AG08396 (cell line): ENCODE measurements at regions not wholly inside any gene's neighbourhood (a gene's known extent, or its start where the extent isn't known, plus 50 kb on each side); places are given as distances from the start of the nearest gene placed in this dataset.

Source experiments
- DNase-seq: peaks from one replicate; pipeline ENCODE4 v3.0.0; 2012; ENCODE audit warnings: low spot score, mixed read lengths

DNA sequence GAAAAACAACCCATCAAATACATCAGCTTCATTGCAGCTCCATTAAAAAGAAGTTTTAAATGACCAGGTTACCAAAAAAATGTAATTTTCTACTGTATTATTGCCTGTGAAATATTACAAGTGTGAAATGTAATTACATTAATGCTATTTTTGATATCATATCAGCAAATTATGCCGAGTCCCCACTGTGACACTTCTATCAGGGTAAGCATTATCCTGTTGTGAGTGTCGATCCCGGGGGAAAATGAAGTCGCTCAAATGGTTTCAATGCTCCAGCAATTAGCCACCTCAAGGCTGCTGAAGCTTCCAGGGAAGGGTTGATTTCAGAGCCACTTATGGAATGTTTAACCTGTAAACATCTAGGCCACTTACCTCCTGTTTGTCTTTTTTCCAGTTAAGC is 70.4 kb downstream of the RCN1 start:
- DNase-seq: no peak

DNA sequence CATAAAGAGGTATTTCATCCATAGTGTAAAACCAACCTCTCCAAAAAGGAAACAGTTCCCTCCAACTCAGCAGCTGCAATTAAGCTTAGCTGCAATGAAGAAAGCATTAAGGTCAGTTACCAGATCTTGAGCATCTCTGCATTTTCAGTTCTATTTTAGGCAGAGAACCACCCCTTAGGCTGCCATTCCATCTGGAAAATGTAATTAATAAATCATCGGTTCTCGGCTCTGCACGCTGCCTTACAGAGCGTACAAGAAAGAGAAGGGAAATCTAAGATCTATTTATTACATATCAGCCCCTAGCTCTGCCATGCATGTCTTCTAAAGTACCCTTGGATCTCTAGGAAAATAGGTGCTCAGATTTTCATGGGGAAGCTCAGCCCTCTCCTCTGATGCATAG is 71.5 kb downstream of the RCN1 start:
- no peak for DNase-seq

DNA sequence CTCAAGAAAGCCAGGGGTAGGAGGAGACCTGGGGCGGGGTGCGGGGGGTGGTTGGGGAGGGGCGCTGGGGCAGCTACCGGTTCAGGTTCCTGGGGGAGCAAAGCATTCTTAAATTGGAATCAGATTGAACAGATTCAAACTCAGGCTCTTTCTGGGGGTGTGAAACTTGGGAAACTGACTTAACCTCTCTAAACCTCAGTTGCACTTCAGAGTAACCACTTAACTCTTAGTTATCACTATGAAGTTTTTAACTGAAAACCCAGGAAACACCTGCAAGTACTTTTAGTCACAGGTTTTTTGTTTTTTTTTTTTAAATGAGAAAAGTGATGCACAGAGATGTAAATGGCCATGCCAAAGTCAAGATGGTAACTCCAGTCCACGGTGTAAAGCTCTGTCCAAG is 72.0 kb downstream of the RCN1 start:
- no peak for DNase-seq

DNA sequence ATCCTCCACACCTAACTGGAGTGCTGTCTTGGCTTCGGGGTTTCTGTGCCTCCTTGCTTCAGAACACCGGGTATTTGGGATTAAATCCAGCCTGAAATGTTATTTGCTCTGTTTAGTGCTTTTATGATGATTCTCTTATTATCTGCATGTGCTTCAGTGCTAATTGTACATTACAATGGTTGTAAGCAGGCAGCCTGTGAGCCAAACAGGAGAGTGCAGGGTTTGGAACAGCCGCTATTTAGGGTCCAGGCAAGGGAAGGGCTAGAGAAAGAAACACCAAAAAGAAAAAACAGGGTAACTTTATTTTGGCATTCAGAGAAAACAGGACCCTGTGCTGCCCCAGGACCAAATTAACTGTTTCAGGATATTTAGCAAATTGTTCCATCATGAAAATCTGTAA is 72.7 kb downstream of the RCN1 start:
- no peak for DNase-seq

DNA sequence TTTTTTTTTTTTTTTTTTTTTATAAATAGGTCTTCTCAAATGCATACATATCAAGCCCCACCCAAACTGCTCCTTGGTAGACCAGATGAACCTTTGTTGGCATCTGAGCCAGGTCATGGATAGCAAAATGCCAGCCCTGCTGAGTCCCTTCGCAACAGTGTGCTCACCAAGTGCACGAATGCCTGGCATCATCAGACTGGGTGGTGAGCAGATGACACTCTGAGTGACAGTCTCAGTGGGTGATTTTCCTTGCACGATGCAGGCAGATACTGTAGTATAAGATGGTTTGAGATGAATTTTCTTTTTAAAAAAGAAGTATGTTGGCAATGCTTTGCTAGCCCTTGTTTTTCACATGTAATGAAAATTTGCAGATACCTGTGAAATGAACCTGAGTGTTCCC is 74.0 kb downstream of the RCN1 start:
- no peak for DNase-seq

DNA sequence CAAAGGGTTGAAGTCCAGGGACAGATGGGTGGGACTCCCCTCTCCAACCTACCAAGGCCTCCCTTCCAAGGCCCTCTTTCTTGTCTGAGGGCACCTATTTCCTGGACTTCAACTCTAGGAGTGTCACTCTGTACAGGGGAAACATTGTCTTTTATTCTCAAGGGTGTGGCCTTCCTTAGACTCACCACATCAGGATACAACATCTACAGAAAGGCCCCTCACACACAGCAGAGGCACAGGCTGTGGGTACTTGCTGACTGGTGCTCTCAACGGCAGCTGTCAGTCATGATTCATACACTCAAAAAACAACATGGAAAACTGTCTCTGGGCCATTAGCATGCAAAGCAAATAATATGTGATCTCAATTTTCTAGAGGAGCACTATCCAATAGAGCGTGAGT is 78.0 kb downstream of the RCN1 start:
- DNase-seq: no peak

DNA sequence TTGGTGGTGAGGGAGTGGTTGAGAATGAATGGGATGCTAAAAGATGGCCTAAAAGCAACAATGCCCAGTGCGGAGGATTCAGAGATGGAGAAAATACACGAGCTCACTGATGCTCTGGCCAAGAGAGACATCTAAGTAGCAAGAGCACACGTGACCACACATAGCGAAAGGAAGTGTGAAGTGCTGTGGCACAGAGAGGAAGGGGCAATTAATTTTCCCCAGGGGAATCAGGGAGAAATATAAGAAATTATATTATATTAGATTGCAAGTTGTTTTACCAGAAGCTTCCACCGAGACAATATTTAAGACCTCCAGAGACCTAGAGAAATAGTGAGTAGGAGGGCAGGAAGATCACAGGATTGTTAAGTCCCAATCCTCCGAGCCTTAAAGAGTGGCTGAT is 80.6 kb downstream of the RCN1 start:
- DNase-seq: no peak

DNA sequence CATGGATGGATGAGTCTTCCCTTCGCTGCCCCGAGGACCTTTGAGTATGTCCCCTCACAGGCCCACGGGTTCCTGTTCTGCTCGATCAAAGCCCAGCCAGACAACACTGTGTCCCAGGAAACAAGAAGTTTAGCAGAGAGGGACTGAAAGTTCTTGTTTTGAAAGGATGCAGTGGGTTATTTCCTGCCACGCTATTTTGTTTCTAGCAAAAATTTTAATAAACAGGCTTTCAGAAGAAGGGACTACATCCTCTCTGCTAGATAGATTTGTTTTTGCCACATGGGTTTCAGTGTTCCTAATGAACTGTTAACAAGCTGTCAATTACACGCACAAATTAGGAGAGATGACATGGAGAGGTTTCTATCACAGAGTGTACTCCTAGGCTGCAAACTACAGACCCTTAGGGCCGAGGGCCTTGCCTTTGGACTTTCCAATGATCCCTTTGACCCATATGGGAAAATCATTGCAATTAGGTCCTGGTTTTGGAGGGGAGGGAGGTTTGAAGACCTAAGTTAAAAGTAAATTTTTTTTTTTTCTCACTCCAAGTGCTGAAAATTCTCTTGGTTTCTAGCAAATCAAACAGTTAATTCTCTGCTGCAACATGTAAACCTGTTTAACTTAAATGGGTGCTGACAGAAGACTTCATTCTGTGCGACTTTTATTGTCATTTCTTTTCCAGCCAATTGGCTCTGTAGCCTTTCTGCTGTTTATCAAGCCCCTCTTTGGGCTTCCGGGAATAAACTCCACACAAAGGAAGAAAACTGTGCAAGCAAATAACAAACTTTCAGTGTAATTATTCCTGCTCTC is 81.4 kb downstream of the RCN1 start:
- no peak for DNase-seq

DNA sequence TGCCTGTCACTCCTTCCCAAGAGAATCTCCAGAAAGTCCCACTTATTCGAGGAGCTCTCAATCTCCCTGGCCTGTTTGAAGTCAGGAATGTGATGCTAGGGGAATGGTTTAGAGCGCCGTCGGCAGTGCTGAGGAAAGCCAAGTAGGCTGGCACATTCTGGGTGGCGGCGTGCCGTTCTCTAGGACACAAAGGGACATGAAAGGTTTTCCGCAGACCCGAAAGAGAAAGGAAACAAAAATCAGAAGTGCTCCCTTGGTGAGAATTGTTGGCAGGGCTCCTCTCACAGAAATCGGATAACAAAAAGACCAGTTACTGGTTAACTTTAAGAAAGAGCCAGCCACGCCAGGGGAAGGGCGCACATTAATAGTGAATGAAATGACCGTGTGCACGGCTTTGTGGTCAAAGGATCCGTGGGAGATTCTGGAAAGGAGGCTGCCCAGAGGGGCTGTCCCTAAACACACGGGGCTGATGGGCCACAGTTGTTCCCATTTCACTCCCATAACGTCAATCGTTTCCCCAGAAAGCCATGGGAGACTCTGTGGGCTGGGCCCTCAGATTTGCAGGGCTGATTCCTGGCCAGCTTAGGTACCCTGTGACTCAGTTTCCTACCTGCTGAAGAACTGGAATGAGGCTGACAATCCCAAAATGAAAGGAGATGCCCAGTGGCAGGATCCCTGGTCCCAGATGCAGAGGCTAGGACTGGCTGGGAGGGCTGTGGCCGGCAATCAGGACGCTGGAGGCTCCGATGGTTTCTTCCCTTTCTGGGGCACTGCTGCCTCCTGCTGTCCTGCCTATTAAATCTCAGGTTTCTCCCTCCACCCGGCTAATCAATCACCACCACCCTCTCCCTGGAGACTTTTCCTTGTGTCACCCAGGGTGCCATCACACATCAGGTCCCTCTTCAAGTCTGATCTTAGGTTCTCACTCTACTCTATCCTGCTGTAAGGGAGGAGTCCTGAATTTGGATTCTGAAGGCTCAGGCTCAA is 82.3 kb downstream of the RCN1 start:
- peak; percentile 80 for DNase-seq

DNA sequence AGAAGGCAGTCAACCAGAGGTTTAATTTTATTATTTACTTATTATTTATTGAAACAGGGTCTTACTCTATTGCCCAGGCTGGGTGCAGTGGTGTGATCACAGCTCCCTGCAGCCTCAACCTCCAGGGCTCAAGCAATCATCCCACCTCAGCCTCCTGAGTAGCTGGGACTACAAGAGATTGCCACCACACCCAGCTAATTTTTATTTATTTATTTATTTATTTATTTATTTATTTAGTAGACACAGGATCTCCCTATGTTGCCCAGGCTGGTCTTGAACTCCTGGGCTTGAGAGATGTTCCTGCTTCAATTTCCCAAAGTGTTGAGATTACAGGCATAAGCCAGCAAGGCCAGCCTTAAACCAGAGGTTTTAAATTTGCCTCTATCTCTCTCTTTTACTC is 83.1 kb downstream of the RCN1 start:
- DNase-seq: no peak

DNA sequence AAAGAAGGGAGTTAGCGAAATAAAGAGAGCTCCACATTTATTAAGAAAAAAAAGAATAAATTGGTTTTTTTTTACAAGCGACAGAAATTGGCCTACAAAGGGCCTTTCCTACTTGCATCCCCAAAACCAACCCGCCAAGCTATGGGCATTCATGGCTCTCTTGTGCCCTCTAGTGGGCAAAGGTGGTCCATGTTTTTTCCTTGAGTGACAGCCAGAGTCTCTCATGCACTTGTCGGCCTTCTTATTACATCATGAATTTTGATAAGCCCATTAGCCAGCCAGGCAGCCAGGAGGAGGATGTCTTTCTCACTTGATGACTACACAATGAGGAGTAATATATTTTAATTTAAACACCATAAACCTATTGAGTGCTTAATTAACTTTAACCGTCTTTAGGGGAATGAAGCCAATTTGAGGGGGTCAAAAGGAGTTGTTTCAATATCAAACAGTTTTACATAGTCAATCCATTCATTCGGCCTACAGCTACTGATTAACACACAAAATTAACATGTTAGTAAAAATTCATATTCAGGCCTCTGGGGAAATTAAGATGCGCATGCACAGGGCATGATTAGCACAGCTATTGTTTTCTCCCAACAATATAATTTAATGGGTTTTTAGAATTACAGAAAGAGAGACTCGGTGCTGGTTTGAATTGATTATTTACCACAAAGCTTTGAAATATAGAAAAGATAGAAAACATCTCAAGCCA is 85.5 kb downstream of the RCN1 start:
- DNase-seq: peak; percentile 74

DNA sequence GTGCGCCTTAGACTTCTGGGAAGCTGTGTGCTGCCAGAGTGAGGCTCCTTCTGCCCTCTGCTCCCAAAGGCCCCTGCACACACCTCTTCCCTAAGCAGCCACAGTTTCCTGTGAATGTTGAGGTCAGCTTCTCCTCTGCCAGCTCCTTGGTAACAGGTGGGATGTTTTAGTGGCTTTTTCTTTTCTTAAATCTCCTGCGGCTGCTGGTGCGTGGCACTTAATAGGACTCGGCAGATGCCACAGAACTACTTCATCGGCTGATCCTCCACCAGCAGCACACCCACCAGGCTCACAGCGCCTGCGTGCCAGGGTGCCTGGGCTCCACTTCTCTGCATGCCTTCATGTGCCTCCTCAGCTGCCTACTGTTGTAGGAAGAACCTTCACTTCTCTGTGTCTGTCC is 87.8 kb downstream of the RCN1 start:
- DNase-seq: no peak

DNA sequence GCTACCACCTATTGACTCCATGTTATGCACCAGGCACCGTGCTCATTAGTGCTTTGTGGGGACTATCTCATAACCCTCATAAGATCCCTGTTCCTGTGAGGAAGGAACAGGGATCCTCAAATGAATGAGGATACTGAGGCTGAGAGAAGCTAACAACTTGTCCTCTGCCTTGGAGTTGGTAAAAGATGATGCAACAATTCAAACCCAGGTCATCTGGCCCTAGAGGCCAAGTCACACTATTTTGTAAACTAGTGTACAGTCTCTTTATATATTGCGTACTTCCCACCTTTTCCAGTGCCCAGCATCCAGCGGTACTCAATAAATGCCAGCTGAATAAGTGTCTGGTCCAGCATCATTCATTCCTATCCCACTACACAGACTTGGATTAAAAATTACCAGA is 92.6 kb downstream of the RCN1 start:
- DNase-seq: no peak

DNA sequence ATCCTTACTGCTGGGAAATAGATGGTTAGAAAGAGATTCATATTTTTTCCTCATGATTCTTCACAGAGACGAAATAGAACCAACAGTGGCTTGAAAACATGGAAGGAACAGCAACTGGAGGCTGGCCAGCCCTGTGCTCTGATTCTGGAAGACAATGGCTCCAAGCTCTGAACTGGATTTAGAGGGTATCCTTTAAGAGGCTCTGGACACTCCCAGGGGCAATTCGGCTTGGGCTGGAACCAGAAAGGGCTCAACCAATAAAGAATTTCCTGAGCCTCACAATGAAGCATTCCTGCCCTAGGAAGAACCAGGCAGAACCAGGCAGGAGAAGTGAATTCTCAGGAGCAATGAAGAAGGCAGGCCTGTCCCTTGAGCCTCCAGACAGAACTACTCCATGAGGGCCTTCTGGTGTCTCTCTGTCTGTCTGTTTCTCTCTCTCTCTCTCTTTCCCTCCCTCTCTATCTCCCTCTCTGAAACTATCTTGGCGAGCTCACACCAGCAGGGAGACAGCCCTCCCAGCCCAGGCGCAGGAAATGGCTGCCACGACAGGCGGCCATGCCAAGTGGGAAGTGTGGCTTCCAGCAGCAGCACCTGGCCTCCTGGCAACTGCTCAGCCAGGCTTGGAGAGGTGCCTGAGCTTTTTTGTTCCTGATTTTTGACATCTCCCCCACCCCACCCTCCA is 93.3 kb downstream of the RCN1 start:
- DNase-seq: no peak

DNA sequence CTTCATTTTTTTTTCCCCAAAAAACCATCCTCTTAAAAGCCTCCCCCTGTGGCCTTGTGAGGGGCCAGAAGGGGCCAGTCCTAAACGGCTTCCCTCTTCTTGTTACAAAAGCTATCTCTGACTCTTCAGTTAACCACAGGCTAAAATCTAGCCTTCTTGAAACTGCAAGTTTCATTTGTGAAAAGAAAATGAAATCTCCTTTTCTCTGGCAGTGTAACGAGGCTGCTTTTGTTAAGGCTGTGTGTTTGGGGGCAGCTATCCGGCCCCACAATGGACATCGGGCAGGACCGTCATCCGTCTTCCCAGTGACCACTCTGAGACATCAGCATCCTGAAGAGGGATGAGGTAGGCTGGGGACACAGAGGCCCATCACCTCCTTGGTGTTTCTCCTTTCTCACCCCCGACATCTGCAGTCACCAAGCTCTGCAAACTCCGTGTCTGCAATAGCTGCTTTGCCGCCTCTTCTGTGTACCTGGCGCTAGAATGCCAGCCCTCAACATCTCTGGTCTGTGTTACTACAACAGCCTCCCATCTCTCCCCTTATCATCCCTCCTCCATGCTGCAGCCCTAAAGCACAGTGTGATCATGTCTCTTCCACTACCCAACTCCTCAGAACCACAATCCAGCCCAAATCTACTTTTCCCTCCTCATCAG is 94.0 kb downstream of the RCN1 start:
- DNase-seq: no peak

DNA sequence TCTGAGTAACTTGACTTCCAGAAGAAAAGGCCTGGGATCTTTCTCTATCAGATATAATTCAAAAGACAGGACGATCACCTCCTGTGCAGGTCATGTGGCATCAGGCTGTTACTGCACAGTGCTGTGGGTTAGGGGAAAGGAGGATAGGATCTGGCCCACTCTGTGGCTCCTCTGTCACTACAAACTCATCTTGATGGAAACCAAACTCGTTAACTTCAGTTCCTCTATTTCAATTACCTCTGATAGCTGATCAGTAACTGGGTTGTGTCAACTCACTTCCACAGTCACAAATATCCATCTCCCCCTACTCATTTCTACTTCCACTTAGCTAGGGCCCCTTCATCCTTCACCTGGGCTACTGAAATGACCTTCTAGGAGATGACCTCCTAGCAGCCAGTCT is 95.2 kb downstream of the RCN1 start:
- DNase-seq: no peak

DNA sequence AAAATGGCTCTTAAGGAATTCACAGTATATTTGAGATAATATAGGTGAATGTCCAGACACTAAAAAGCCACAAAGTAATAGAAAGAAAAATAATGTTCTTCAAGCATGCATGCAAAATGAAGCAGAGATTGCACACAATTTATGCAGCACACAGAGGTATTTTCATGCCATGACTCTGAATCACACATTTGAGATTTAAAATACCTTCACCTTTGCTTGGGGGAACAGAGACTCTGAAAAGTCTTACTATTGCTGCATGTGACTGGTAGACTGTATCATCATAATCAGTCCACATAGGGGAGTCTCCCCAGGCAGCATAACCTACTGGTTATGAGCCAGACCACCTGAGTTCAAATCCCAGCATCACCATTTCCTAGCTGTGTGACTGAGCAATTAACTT is 96.2 kb downstream of the RCN1 start:
- DNase-seq: no peak

DNA sequence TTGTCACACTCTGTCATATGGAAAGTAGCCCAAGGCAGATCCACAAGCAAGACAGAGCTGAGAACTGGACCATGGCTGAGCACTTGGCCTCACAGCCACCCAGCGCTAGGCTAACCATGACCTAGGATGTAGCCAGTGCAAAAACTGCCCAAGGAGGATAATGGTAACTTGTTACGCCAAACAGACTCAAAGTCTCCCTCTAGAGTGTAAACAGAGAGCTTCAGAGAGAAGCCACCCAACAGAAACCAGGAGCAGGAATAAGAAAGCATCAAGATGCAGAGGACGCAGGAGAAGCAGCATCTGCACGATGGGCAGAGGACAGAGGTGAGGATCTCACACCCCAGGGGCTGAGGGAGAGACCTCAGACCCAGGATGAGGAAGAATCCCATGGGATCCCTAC is 97.9 kb downstream of the RCN1 start:
- DNase-seq: no peak

DNA sequence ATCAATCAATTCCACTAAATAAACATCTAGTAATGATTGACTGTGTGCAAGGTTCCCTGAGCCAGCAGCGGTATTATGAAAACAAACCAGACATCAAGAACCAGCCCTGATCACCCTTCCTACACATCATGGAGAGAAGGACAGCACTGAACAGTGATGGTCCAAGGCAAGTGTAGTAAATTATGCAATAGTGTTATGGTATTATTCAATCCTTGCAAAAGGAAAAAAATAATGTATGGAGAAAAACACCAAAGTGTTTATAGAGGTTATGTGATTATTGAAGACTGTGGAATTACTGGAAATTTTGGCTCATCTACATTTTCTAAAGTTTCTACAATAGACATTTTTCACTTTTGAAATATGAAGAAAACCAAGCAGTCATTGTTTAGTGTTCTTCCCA is 105.3 kb downstream of the RCN1 start:
- no peak for DNase-seq

DNA sequence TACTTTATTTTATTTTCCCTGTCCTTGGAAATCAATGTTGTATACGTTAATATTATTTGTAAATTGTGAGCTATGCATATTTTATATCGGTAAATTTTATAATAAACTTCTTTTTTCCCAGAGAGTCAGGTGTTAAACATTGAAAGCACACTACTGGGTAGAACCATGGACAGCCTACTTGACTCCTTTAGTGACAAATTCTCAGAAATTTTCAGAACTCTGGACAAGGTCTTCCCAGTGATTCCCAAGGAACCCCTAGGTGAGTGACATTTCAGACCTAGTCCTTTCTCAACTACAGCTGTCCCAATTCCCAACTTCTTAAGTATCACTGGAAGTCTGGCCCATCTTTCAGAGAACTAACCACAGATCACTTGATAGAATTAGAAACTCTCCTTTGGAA is 107.2 kb downstream of the RCN1 start:
- no peak for DNase-seq

DNA sequence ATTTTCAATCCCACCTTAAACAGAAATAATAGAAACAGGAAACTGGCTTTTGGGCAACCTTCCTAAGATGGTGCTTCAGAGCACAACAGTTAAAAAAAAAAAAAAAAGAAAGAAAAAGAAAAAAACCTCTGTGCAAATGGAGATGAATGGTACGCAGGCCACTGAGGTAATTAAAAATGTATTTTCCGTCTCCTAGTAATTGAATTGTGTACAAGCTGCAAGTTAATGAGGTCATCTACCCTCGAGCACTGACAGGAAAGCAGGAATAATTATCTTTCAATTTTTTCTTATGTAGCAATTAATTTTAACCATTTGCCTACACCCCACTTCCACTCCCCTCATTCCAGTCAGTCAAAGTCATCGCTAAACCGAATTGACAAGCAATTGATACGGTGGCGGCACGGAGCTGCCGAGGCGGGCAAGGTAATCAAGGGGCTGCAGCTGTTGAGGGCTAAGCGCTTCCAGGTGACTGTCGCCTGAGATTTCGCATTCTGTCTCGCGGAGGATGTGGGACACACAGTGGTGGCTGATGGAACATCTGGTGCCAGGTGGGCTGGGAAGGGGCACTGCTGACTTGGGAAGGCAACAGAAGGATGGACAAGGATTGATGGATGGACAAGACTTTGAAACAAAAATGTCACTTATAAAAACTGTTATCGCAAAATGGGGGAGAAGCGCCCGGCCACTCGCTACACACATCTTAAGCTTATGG is 109.4 kb downstream of the RCN1 start:
- no peak for DNase-seq
